HG02885 (cell line): ENCODE measurements at regions not wholly inside any gene's neighbourhood (a gene's known extent, or its start where the extent isn't known, plus 50 kb on each side); places are given as distances from the start of the nearest gene placed in this dataset.
"Not testable (repeated sequence)": the region's sequence is repeated elsewhere in the genome, so short reads cannot be mapped to it uniquely, and the experiment has no call there.

Experiments used
- ATAC-seq: cut with Tn5 transposase; IDR thresholded peaks from one replicate; pipeline ENCODE4 v1.9.1; 2021; ENCODE audit warnings: mild to moderate bottlenecking; ENCODE audit not compliant: unreplicated experiment, poor library complexity

GRCh38 chr5:109283086-109283485, 126.7 kb downstream of the PJA2 start:
- ATAC-seq = not testable (repeated sequence)

GRCh38 chr5:109281136-109281690, 128.6 kb downstream of the PJA2 start:
- no peak for ATAC-seq

- ATAC-seq = no peak
Measured at GRCh38 chr5:109278141-109278540, 131.6 kb downstream of the PJA2 start.

DNA sequence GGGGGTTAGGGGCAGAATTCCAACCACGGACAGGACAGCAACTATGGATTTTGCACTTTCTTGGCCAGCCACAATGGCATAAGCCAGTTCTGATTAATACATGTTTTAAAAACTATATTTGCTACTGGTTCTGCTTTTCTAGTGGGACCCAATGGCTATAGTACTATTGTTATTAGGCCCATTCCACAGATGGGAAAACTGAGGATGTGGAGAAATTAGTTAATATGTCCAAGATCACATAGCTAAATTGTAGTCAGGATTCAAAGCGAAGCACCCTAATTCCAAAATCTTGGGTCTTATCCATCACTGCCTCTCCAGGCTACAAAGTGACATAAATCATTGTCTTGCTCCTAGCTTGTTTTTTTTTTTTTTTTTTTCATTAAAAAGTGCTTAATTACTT, 133.9 kb downstream of the PJA2 start:
- ATAC-seq = no peak

DNA sequence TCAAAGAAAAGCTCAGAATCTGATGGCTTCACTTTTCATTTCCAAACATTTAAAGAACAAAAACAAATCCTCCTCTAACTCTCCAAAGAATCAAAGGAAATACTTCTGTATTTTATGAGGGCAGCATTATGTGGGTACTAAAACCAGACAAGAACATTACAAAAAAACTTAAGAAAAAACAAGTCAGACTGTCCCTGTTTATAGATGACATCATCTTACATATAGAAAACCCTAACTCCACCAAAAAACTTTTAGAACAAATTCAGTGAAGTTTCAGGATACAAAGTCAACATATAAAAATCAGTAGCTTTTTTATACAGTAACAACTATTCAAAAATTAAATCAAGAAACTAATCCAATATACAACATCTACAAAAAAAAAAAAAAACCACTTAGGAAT, 136.2 kb downstream of the PJA2 start:
- no peak for ATAC-seq

- ATAC-seq = no peak
Measured at GRCh38 chr5:109267283-109267682, 142.5 kb downstream of the PJA2 start.

GRCh38 chr5:109258755-109259154, 151.0 kb downstream of the PJA2 start:
- ATAC-seq = no peak

GRCh38 chr5:109256486-109256885, 153.3 kb downstream of the PJA2 start:
- ATAC-seq = no peak

GRCh38 chr5:109254511-109254910, 155.3 kb downstream of the PJA2 start:
- no peak for ATAC-seq

DNA sequence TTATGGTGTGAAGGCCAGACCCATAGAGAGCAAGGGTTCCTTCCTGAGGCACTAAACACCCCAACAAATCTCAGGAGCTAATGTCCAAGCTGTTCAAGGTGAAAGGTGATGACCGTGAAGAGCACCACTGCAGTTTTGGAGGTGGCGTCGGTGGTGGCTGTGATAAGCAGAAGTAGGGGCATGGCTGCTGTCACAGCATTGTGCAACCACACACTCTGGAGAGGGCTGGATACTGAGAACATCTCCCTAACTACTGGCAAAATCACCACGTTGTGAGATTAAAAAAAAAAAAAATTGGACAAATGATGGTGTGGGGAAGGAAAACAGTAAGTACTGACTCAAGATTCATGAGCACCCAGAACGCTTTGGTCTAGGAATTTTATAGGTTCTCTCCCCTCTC, 156.5 kb downstream of the PJA2 start:
- no peak for ATAC-seq

GRCh38 chr5:109252731-109253130, 157.0 kb downstream of the PJA2 start:
- no peak for ATAC-seq

DNA sequence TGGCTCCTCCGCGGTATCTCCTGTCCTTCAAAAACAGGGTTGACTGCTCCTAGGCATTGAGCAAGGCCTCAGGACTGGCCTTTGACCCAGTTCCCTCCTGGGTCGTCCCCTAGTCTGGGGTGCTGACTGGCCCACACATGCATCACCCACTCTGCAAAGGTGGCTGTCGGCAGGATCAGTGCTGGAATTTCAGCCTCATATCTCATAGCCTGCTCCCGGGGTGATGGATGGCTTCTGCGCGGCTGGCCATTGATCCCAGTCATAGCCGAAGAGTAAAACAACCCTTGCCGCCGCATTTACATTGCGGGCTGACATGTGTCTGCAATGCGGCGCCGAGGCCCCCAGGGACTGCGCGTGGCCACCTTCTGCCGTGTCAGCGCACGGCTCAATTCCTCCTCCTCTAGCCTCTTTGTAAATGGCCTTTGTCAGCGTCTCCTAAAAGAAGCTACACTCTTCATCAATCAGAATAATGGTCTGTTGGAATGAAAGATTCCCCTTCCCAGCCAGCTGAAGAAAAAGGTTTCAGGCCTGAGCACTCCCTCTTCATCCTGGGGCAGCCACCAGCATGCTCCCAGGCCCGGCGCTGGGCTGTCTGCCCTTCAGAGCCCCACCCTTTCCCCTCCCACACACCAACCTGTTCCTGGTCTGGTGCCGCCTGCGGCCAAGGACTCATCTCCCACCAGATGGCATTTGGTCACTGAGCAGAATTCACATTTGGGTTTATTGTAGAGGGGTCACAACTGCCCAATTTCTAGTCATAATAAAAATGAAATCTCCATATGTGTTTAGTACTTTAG, 159.0 kb downstream of the PJA2 start:
- no peak for ATAC-seq

DNA sequence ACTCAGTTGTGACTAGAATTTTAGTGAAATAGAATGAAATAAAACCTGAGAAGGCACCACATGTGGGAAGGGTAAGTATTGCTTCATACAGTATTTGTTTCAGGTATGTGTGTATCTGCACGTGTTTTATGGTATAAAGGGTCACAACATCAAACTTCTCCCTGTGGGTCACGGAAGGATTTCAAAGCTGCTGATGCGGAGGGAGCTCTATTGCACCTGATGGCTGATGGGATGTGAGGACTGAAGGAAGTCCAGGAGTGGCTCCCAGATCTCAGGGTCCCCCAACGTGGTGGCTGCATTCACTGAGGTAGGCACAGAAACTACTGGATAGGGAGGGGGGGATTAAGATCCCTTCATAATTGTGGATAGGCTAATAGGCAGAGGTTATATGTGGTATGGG, 159.7 kb downstream of the PJA2 start:
- ATAC-seq = no peak

- ATAC-seq = no peak
Measured at GRCh38 chr5:109249126-109249525, 160.6 kb downstream of the PJA2 start.

GRCh38 chr5:109247986-109248385, 161.8 kb downstream of the PJA2 start:
- ATAC-seq = peak; percentile 76

DNA sequence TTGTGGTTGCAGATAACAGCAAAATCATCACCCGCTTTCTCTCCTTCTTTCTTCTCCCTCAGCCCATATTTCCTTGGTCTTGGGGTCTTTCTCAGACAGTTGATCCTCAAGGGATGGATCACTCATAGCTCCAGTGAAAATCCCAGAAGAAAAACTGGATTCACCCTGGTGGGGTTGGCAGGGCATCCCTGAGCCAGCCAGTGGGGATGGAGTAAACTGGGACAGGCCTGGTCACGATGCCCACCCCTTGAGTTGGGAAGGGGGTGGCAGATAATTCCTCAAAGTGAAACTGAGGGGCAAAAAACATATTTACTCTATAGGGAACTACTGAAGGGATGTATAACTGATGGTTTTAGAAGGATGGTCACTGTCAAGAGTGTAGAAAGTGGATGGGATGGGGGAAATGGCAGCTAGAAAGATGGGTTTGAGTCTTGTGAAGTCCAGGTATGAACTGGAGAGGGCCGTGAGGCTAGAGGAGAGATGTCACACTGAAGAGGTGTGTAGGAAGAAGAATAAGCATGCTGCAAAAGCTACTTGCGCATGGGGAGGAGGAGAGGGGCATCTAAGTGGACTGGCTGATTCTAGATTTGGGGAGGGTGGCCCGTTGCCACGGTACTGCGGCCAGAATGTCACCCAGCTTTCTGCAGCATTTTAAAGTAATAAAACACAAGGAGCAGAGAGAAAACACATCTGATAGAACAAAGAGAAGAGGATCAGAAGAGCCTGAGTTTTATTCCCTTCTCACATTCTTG, 162.8 kb downstream of the PJA2 start:
- ATAC-seq = no peak
